GM21576 (cell line): ENCODE measurements at regions not wholly inside any gene's neighbourhood (a gene's known extent, or its start where the extent isn't known, plus 50 kb on each side); places are given as distances from the start of the nearest gene placed in this dataset.
A peak's percentile ranks its signal among the peaks of the same experiment; 100 is the strongest.
"Not testable (repeated sequence)": the region's sequence is repeated elsewhere in the genome, so short reads cannot be mapped to it uniquely, and the experiment has no call there.

Experiments
- ATAC-seq: cut with Tn5 transposase; IDR thresholded peaks from one replicate; pipeline ENCODE4 v1.9.1; 2021; ENCODE audit warnings: mild to moderate bottlenecking, moderate library complexity; ENCODE audit not compliant: unreplicated experiment

GRCh38 chr6:85995339-85996033 lies 352.8 kb upstream of the SYNCRIP start:
- no peak for ATAC-seq

- no peak for ATAC-seq
Observed at GRCh38 chr6:85986681-85987080, 344.0 kb upstream of the SYNCRIP start.

GRCh38 chr6:85983032-85983659 lies 340.5 kb upstream of the SYNCRIP start:
- ATAC-seq = peak; percentile 57

- ATAC-seq = no peak
Observed at GRCh38 chr6:85977661-85978060, 335.0 kb upstream of the SYNCRIP start.

- ATAC-seq = peak; percentile 86
Observed at GRCh38 chr6:85975957-85976356, 333.3 kb upstream of the SYNCRIP start.

- ATAC-seq = no peak
Observed at GRCh38 chr6:85971238-85971637, 328.6 kb upstream of the SYNCRIP start.

- no peak for ATAC-seq
Observed at GRCh38 chr6:85966828-85967227, 324.1 kb upstream of the SYNCRIP start.

- no peak for ATAC-seq
Observed at GRCh38 chr6:85961746-85962145, 319.1 kb upstream of the SYNCRIP start.

GRCh38 chr6:85961125-85961524 lies 318.4 kb upstream of the SYNCRIP start:
- no peak for ATAC-seq

GRCh38 chr6:85948481-85948880 lies 305.8 kb upstream of the SYNCRIP start:
- no peak for ATAC-seq

GRCh38 chr6:85945459-85946185 lies 302.9 kb upstream of the SYNCRIP start:
- ATAC-seq = no peak

GRCh38 chr6:85944776-85945175 lies 302.1 kb upstream of the SYNCRIP start:
- ATAC-seq = no peak

- ATAC-seq = no peak
Observed at GRCh38 chr6:85942844-85943243, 300.2 kb upstream of the SYNCRIP start.

- ATAC-seq = no peak
Observed at GRCh38 chr6:85936916-85937315, 294.2 kb upstream of the SYNCRIP start.

GRCh38 chr6:85923013-85923430 lies 280.3 kb upstream of the SYNCRIP start:
- ATAC-seq = peak; percentile 92

GRCh38 chr6:85920782-85921181 lies 278.1 kb upstream of the SYNCRIP start:
- no peak for ATAC-seq

- ATAC-seq = no peak
Observed at GRCh38 chr6:85917522-85917921, 274.8 kb upstream of the SYNCRIP start.

- ATAC-seq = no peak
Observed at GRCh38 chr6:85913001-85913400, 270.3 kb upstream of the SYNCRIP start.

GRCh38 chr6:85912582-85912981 lies 269.9 kb upstream of the SYNCRIP start:
- ATAC-seq = no peak

GRCh38 chr6:85911067-85911466 lies 268.4 kb upstream of the SYNCRIP start:
- ATAC-seq = no peak

GRCh38 chr6:85908120-85908519 lies 265.4 kb upstream of the SYNCRIP start:
- not testable (repeated sequence) for ATAC-seq

GRCh38 chr6:85892346-85892745 lies 249.7 kb upstream of the SYNCRIP start:
- no peak for ATAC-seq
